HG03139 (cell line): ENCODE measurements at regions not wholly inside any gene's neighbourhood (a gene's known extent, or its start where the extent isn't known, plus 50 kb on each side); places are given as distances from the start of the nearest gene placed in this dataset.

ENCODE experiments used
- ATAC-seq: cut with Tn5 transposase; IDR thresholded peaks from one replicate; pipeline ENCODE4 v1.9.1; 2021; ENCODE audit not compliant: unreplicated experiment

DNA sequence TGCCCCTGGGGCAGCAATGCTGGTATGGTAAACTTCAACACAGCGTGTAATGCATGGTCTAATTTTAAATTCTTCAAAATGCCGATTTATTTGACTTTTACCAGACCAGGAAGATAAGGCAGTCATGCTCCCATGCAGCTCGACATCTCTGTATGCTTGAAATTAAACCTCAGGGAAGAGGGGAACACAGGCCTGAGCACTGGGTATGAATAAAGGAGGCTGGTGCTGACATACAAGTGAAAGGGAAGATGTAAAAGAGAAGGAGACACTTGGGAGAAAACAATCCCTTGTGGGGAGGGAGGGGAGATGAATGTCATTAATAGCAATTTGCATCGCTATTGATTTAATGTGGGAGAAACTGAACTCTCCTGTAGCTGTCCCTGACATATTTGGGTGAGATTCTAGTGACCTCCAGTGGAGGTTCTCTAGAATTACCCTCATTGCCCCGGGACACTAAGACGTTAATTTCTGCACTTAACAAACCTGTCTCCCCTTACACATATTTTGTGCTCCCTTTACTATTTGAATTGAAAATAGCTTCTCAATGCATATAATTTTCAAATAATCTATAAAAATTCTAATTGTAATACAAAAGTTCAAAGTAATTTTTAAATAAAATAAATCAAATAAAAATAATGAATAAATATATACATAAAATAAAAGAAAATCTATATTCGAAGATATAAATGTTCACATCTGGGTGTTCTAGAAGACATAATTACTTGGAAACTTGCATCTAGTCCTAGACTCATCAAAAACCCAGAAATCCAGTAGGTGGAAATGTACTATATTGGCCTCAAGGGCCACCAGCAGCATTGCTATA lies 283.1 kb downstream of the LMX1A start:
- peak; percentile 56 for ATAC-seq

DNA sequence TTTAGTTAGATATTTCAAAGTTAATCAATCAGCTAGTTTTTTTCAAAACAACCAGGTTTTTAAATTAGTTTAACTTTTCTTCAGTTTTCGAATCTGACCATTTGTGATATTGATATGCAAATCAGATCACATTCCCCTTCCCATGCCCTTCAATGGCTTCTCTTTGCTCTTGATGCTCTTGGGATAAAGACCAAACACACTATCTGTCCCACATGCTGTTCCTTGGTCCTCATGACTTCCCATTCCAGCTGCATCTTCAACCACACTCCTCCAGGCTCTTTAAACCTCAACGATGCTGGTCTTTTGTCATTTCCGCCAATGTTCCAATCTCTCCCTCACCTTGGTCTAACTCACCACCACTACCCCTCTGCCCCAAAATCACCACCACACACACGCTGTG lies 285.8 kb downstream of the LMX1A start:
- ATAC-seq: no peak

DNA sequence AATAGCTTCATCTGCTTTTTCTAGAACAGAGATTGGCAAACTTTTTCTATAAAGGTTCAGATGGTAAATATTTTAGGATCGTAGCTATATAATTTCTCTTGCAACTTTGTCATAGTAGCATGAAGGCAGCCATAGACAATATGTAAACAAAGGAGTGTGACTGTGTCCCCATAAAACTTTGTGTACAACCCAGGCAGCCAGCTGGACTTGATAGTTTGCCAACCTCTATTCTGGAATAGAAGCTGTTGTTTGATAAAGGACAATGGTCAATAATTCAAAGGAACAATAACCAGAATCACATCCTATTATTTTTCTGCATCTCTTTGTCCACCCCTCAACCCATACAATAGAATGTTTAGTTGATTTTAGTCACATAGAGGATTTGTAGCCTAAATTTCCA lies 286.7 kb downstream of the LMX1A start:
- no peak for ATAC-seq

- no peak for ATAC-seq
Measured at GRCh38 chr1:165068741-165069140, 287.8 kb downstream of the LMX1A start.

- no peak for ATAC-seq
Measured at GRCh38 chr1:165067829-165068228, 288.7 kb downstream of the LMX1A start.

DNA sequence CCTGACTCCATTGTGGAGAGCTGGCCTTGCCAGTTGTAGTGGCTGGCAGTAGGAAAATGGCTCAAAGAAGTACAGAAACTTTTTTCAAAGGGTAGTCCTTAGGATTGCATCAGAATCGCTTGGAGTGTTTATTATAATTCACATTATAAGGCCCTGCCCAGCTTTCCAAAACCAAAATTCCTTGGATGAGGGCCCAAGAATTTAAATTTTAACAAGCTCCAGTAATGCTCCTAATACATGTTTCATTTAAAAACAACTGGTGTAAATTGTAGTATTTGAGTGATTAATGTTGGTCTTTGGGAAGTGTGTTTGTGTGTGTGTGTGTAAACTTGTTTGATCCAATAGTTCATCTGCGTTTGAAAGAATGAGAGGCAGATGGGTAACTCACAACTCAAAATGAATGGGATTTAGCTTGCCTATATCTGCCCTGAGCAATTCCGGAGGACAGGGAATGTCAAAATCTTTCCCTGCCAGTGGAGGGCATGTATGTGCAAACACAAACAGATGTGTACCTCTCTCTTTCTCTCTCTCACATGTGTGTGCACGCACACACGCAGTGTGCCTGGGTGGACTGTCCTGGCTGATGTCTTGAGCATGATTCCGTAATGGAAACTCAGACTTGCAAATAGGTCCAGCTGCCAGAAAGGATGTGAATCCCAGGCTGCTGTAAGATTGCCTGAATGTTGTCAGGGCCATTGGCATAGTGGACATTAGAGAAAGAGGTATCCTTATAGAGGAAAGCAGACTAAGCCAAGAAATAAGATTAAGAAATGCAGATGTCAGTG lies 293.1 kb downstream of the LMX1A start:
- ATAC-seq: no peak

DNA sequence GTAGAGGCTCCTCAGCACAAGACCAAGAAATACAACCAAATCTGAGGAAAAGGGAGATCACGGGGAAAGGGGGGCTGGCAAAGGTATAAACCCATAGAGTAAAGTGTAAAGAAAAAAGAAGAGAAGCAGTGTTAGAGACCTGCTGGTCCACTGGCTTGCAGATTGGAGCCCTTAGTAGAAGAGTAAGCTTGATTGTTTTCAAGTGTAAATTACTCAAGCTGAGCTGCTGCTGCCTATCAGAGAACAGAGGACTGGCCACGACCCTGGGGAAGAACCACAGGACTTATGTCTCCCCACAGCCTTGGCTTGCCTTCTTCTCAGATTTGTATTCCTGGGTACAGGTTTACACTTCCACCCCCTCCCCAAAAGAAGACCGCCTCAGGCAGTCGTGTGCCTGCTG lies 294.2 kb downstream of the LMX1A start:
- ATAC-seq: no peak

- ATAC-seq: no peak
Measured at GRCh38 chr1:165060285-165060793, 296.2 kb downstream of the LMX1A start.

DNA sequence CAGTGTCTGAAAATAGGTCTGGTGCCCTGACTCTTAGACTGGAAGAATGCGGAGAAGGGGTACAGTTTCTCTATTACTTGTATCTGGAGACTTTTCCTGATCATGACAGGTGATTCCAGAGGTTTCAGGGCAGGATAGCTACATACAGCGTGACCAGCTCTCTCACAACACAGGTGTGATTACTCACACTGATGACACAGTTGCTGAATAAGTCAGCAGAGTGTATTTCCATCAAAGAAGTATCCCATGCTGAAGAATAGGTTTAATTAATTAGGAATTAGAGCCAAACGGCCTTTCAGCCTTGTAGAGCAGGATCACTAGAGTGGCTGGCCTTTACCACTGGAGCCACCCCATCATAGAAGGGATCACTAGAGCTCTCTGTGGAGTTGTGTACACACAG lies 298.6 kb downstream of the LMX1A start:
- no peak for ATAC-seq

DNA sequence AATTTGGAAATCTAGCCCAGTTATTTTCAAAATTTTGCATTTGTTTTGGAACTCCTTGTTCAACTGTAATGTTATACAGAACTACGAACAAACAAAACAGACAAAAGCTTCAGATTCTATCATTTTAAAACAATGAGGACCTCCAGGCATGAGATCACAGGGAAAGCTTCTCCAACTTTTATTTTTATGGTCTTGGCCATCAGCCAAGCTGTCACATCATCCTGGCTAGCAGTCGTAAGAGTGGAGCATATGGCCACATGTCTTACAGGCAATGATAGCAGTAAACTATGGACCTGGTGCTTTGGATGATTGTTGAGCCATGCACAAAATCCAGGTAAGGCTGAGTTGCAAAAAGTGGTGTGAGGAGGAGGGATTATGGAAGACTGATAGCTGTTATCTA lies 299.6 kb downstream of the LMX1A start:
- ATAC-seq: no peak

- ATAC-seq: no peak
Measured at GRCh38 chr1:165055581-165055980, 300.9 kb downstream of the LMX1A start.

GRCh38 chr1:165054627-165055026 lies 301.9 kb downstream of the LMX1A start:
- no peak for ATAC-seq

DNA sequence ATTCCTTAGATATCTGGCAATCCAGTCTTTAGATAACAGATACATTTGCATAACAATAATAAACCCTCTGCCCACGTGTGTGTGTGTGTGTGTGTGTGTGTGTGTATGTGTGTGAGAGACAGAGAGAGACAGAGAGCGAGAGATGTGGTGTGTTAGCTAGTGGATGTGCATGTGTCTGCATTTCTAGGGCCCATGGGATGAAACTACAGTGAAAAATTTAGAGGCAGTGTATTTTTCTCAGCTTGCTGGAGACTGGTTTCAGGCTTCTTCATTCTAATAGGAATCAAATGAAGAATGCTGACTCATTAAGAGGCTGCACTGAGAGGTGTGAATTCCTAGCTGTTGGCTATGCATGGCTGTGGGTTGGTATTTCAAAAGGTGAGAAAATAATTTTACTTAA lies 303.2 kb downstream of the LMX1A start:
- ATAC-seq: no peak

GRCh38 chr1:165052936-165053335 lies 303.6 kb downstream of the LMX1A start:
- ATAC-seq: no peak

DNA sequence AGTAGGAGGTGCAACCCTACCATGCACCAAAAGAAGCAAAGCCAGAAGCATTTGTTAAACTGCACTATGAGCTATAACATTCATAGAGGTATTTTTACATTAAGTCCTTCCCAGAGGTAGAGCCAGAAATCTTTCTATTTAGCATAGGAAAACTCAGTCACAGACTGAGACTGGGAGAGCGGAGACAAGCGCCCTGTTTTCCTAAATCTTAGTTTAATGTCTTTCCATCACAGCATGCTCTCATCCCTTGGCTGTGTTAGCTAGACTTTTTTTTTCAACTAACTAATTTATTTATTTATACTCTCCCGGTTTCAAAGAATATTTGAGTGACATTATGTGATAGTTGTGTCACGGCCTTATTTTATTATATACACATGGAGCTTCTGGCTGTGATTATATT lies 304.1 kb downstream of the LMX1A start:
- no peak for ATAC-seq

DNA sequence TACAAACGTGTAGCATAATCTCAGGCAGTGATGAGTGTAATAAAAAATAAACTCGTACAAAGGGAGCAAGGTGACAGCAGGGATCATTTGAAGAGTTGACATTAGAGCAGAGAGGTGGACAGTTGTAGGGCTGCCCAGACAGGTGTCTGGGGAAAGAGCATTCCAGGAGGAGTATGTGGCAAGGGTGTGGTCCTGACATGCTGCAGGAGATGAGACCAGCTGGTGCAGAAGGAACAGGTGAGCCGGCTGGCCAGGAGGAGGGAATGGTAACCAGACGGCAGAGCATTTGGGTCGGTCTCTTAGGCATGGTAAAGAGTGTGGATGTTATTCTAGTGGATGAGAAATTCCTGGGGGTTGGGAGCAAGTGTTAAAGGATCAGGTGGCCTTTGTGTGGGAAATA lies 306.3 kb downstream of the LMX1A start:
- ATAC-seq: no peak

GRCh38 chr1:165047994-165048393 lies 308.5 kb downstream of the LMX1A start:
- ATAC-seq: no peak

GRCh38 chr1:165045902-165046301 lies 310.6 kb downstream of the LMX1A start:
- ATAC-seq: no peak

GRCh38 chr1:165040641-165041040 lies 315.9 kb downstream of the LMX1A start:
- no peak for ATAC-seq

DNA sequence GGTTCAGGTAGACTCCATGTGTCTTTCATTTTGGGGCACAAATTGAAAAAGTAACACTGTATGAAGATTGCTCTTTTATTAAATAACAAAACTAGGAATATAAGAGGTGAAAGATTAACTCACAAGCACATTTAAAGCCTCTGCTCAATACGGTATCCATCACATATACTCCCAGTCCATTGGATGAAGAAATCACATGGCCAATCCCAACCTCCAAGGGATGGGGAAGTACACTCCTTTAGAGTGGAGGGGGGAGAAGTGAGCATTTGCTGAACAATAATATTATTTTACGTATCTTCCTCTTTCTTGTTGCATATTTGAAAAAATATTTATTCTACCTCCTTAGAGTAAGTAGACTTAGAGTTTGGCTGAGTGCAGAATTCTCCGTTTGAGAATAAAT lies 316.5 kb downstream of the LMX1A start:
- no peak for ATAC-seq

DNA sequence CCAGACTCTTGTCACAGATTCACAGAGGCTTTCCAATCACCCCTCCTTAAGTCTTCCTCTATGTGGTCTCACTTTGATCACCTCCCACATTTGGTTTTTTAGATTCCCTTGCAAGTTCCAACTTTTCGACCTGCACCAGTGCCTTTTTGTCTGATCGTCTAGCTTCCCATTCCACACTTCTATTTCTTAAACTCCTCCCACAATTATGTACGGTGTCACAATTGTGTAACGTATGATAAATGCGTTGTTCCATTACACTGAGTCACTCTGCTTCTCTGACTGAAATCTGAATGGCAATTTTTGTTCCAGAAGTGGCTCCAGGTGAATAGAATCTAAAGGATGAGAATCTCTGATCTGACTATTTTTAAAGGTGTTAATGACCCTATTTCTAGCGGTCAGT lies 320.1 kb downstream of the LMX1A start:
- ATAC-seq: no peak

DNA sequence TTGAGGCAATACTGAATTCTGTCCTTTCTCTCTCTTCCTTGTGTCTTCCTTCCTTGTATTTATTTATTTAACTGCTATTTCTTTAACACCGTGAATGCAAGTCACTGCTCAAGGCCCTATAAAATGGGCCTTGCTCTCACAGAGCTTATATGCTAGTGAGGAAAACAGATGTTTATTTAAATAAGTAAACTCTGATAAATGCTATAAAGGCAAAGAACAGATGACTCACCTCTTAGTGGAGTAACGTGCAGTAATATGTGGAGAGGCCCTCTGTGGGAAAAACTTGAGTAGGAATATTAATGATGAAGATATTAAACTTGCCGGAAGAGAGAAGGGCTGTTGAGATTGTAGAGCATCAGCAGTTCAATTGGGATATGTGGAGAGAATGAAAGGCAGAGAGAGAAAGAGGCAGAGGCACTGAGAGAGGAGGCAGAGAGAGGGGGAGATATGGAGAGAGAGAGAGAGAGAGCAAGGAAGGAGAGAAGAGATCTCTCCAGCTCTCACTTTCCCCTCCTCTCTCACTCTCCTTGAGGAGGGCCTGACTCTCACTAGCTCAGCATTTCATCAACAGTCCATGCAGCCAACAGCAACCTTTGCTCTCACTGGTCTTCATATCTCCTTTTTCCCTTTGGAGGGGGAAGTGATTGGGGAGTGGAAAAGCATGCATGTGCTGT lies 322.2 kb downstream of the LMX1A start:
- ATAC-seq: no peak
